Nephron (organoid): ENCODE measurements at regions not wholly inside any gene's neighbourhood (a gene's known extent, or its start where the extent isn't known, plus 50 kb on each side); places are given as distances from the start of the nearest gene placed in this dataset.

Experiments
- H3K27ac Mint-ChIP-seq, 3 experiments: 2 replicates each; pipeline ENCODE4 v1.8.0; 2020; ENCODE audit warnings: mixed read lengths in 3 of 3, mild to moderate bottlenecking in 2 of 3, moderate library complexity in 1 of 3
- H3K27me3 Mint-ChIP-seq: 2 replicates; pipeline ENCODE4 v1.8.0; 2021; ENCODE audit warnings: low read depth, mild to moderate bottlenecking, moderate library complexity, mixed read lengths
- H3K36me3 Mint-ChIP-seq: 2 replicates; pipeline ENCODE4 v1.8.0; 2020; ENCODE audit warnings: low read depth, mixed read lengths
- H3K4me1 Mint-ChIP-seq: 2 replicates; pipeline ENCODE4 v1.8.0; 2020; ENCODE audit warnings: mixed read lengths
- H3K4me3 Mint-ChIP-seq, 3 experiments: 2 replicates each; pipeline ENCODE4 v1.8.0; 2020; ENCODE audit warnings: mild to moderate bottlenecking in 3 of 3, mixed read lengths in 3 of 3, moderate library complexity in 2 of 3
- H3K9me3 Mint-ChIP-seq: 2 replicates; pipeline ENCODE4 v1.8.0; 2020; ENCODE audit warnings: mixed read lengths
- TF ChIP-seq, protein P1 (sequence below), 3 experiments: fragments of 200-600 bp; sonication (generic); IDR thresholded peaks; one replicate each; pipeline ENCODE4 v1.5.0; 2021; ENCODE audit warnings: antibody characterized with exemption in 3 of 3; ENCODE audit not compliant: unreplicated experiment in 3 of 3

GRCh38 chr2:158006961-158007719 lies 94.5 kb upstream of the UPP2 start:
- Mint-ChIP-seq H3K36me3 (no peaks in the 10 kb centered on the region), H3K9me3 (no peaks in the 10 kb centered on the region), H3K27ac (peak overlapping the region in 1 of 3 experiments; percentile 1), H3K4me1 (peaks cover 47% of the 10 kb centered on the region), H3K27me3 (no peaks in the 10 kb centered on the region), H3K4me3 (no peak overlapping the region)
- TF ChIP-seq, protein P1, sequence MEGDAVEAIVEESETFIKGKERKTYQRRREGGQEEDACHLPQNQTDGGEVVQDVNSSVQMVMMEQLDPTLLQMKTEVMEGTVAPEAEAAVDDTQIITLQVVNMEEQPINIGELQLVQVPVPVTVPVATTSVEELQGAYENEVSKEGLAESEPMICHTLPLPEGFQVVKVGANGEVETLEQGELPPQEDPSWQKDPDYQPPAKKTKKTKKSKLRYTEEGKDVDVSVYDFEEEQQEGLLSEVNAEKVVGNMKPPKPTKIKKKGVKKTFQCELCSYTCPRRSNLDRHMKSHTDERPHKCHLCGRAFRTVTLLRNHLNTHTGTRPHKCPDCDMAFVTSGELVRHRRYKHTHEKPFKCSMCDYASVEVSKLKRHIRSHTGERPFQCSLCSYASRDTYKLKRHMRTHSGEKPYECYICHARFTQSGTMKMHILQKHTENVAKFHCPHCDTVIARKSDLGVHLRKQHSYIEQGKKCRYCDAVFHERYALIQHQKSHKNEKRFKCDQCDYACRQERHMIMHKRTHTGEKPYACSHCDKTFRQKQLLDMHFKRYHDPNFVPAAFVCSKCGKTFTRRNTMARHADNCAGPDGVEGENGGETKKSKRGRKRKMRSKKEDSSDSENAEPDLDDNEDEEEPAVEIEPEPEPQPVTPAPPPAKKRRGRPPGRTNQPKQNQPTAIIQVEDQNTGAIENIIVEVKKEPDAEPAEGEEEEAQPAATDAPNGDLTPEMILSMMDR (IDR thresholded peaks at IDR 0.05; ENCODE audit: unreplicated experiment in 3 of 3), result no peak

- Mint-ChIP-seq H3K27ac (no peak overlapping the region), H3K27me3 (no peaks in the 10 kb centered on the region), H3K4me3 (no peak overlapping the region), H3K9me3 (no peaks in the 10 kb centered on the region), H3K36me3 (no peaks in the 10 kb centered on the region), H3K4me1 (peaks cover 33% of the 10 kb centered on the region)
- TF ChIP-seq, protein P1 (IDR thresholded peaks at IDR 0.05; ENCODE audit: unreplicated experiment in 3 of 3), result no peak
Observed at GRCh38 chr2:158004126-158004764, 97.4 kb upstream of the UPP2 start.

GRCh38 chr2:158002079-158002478 lies 99.6 kb upstream of the UPP2 start:
- TF ChIP-seq, protein P1 (IDR thresholded peaks at IDR 0.05; ENCODE audit: unreplicated experiment in 3 of 3), result no peak
- H3K9me3 Mint-ChIP-seq, result no peaks in the 10 kb centered on the region
- no peak overlapping the region for H3K4me3 Mint-ChIP-seq
- H3K36me3 Mint-ChIP-seq, result no peaks in the 10 kb centered on the region
- H3K4me1 Mint-ChIP-seq, result peaks cover 16% of the 10 kb centered on the region
- no peak overlapping the region for H3K27ac Mint-ChIP-seq
- no peaks in the 10 kb centered on the region for H3K27me3 Mint-ChIP-seq

- TF ChIP-seq, protein P1 (IDR thresholded peaks at IDR 0.05; ENCODE audit: unreplicated experiment in 3 of 3), result no peak
- Mint-ChIP-seq H3K27ac (no peak overlapping the region), H3K4me3 (no peak overlapping the region), H3K36me3 (no peaks in the 10 kb centered on the region), H3K9me3 (no peaks in the 10 kb centered on the region), H3K27me3 (no peaks in the 10 kb centered on the region), H3K4me1 (no peaks in the 10 kb centered on the region)
Observed at GRCh38 chr2:157996799-157997198, 104.9 kb upstream of the UPP2 start.

DNA sequence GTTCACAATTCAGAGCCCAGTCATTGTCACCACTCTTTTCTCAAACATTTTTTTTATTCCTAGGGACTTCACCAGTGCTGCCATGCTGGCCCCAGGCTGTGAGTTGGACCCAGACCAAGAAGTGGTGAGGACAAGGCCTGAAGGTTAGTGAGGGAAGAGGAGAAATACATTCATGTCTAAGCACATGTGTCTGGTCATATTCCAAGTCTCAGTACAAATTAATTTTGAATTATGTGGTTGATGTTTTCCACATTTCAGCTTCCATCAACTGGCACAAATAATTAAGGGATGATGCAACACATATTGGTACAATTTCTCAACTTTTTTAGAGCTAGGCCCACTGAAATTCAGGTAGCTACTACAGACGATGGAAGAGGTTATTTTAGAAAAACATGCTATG lies 106.6 kb upstream of the UPP2 start:
- H3K4me1 Mint-ChIP-seq, result peaks cover 3% of the 10 kb centered on the region
- TF ChIP-seq, protein P1 (IDR thresholded peaks at IDR 0.05; ENCODE audit: unreplicated experiment in 3 of 3), result no peak
- no peaks in the 10 kb centered on the region for H3K36me3 Mint-ChIP-seq
- no peaks in the 10 kb centered on the region for H3K27me3 Mint-ChIP-seq
- H3K4me3 Mint-ChIP-seq, result no peak overlapping the region
- H3K9me3 Mint-ChIP-seq, result no peaks in the 10 kb centered on the region
- H3K27ac Mint-ChIP-seq, result no peak overlapping the region

DNA sequence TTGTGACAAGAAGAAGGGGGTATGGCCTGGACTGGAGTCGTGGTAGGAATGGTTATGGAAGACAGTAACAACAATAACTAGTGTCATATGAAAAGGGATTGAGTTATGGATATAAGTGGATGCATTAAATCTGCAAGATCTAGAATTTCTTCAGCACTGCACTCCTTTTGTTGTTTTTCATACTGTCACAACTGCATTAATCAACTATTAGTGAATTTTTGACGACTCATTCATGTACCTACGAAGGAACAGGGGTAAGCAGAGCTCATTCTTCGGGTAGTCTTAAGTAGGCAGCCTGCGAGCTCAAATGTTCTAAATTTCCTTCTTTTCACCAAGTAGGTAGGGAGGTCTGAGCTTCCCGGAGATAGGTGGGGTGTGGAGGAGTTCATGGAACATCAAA lies 109.7 kb upstream of the UPP2 start:
- H3K27me3 Mint-ChIP-seq, result no peaks in the 10 kb centered on the region
- H3K36me3 Mint-ChIP-seq, result no peaks in the 10 kb centered on the region
- H3K27ac Mint-ChIP-seq, result no peak overlapping the region
- H3K4me1 Mint-ChIP-seq, result peaks cover 11% of the 10 kb centered on the region
- TF ChIP-seq, protein P1 (IDR thresholded peaks at IDR 0.05; ENCODE audit: unreplicated experiment in 3 of 3), result no peak
- H3K9me3 Mint-ChIP-seq, result no peaks in the 10 kb centered on the region
- no peak overlapping the region for H3K4me3 Mint-ChIP-seq
